Heart right ventricle (tissue), 16 donors: ENCODE measurements at regions not wholly inside any gene's neighbourhood (a gene's known extent, or its start where the extent isn't known, plus 50 kb on each side); places are given as distances from the start of the nearest gene placed in this dataset.

Source experiments
- ATAC-seq, 8 donors: fragments of 200-7000 bp; cut with Tn5 transposase; one replicate each; pipeline ENCODE4 v1.9.1; 2020; ENCODE audit warnings: mild to moderate bottlenecking in 8 of 8, moderate library complexity in 8 of 8, moderate number of reproducible peaks in 1 of 8
- DNase-seq, 2 donors: peaks; one replicate each; pipeline ENCODE4 v3.0.0-alpha.2; 2020
- H3K27ac ChIP-seq, 10 donors: fragments of 200-600 bp; sonication (generic) in 2 of 10; one replicate each; pipeline versions ENCODE4 v1.5.0 to v1.8.0; 2020 to 2022; ENCODE audit warnings: mild to moderate bottlenecking in 3 of 10
- H3K27me3 ChIP-seq, 7 donors: fragments of 200-600 bp; one replicate each; pipeline ENCODE4 v1.8.0; 2021 to 2022; ENCODE audit warnings: mild to moderate bottlenecking in 2 of 7
- H3K36me3 ChIP-seq, 9 donors: fragments of 200-600 bp; sonication (generic) in 1 of 9; one replicate each; pipeline versions ENCODE4 v1.5.0 to v1.8.0; 2020 to 2022; ENCODE audit warnings: mild to moderate bottlenecking in 2 of 9
- H3K4me1 ChIP-seq, 9 donors: fragments of 200-600 bp; sonication (generic) in 1 of 9; one replicate each; pipeline versions ENCODE4 v1.5.0 to v1.8.0; 2020 to 2022; ENCODE audit warnings: mild to moderate bottlenecking in 4 of 9
- H3K4me3 ChIP-seq, 10 donors: fragments of 200-600 bp; sonication (generic) in 2 of 10; one replicate each; pipeline versions ENCODE4 v1.5.0 to v1.8.0; 2020 to 2022; ENCODE audit warnings: mild to moderate bottlenecking in 7 of 10, moderate library complexity in 2 of 10
- H3K9me3 ChIP-seq, 11 donors: fragments of 200-600 bp in 10 of 11; sonication (generic) in 2 of 11; one replicate each; pipeline versions ENCODE4 v1.5.0 to v1.8.0; 2013 to 2022; ENCODE audit warnings: mild to moderate bottlenecking in 2 of 11, control low read depth in 1 of 11, moderate library complexity in 1 of 11
- CTCF ChIP-seq, 9 donors: fragments of 200-600 bp; sonication (generic) in 2 of 9; IDR thresholded peaks; one replicate each; pipeline versions ENCODE4 v1.5.0 to v1.8.0; 2021 to 2022; ENCODE audit warnings: antibody characterized with exemption in 9 of 9, mild to moderate bottlenecking in 5 of 9, moderate library complexity in 1 of 9
- WGBS, 2 donors: extraction: QIAGEN DNeasy Blood & Tissue Kit; methylation state at CpG; one replicate each; pipeline ENCODE4 v1.1.7; 2013; ENCODE audit warnings: inconsistent platforms in 1 of 2; 5-methylcytosine and 5-hydroxymethylcytosine counted together
- intact Hi-C, 10 donors: fragments of 100-400 bp; cut with DNase I; formaldehyde crosslinking; loops; one replicate each; pipeline versions ENCODE4 v1.11.1 to v1.14.2; 2022
- donor health status: Arrhythmogenic right ventricular cardiomyopathy.
- donor health status: ischemic (EF 13 %, LVEDD 7.1; RV severe dilation, severe dysfunction).
- donor health status: healthy with polysubstance abuse.
- donor health status: DM: no; HTN: yes; CAD: no.
- donor health status: DM: no; HTN: no; CAD: no.
- donor health status: ischemic (EF 25% LVEDD 6.9; RV normal size, moderate dysfunction).
- donor health status: ischemic (EF 25% LVEDD 5.7; RV mildly dilated, moderate dysfunction).
- donor health status: healthy.
- donor health status: DM: yes; HTN: yes; CAD: no.
- donor health status: Ischemic cardiomyopathy.
- donor health status: ischemic (EF 35%, LVEDD 5.7; RV mildly dilated, moderate dysfunction).
- donor health status: nonischemic (EF 11% LVEDD 7.7; RV severe dilation, severe dysfunction).
- donor health status: DM: yes; HTN: yes; CAD: no.
- donor health status: PGD.
- donor health status: ischemic (EF 29% LVEDD 5.4; RV normal size, mild dysfunction).
- donor health status: nonischemic (EF 23%, LVEDD 6.1; RV moderate dilation, normal function).

GRCh38 chr3:147794596-147794995, 385.4 kb downstream of the ZIC1 start:
- no peak overlapping the region for H3K4me3 ChIP-seq
- no peak for ATAC-seq
- 88 to 90% methylated on average over 3 of the region's 3 CpGs for WGBS, 2 donors
- H3K27ac ChIP-seq = no peak overlapping the region
- no peak for DNase-seq
- no peaks in the 10 kb centered on the region for H3K4me1 ChIP-seq
- H3K9me3 ChIP-seq = no peaks in the 10 kb centered on the region
- H3K27me3 ChIP-seq = no peaks in the 10 kb centered on the region
- H3K36me3 ChIP-seq = no peaks in the 10 kb centered on the region
- intact Hi-C loops = no loop called here
- TF ChIP-seq CTCF (IDR thresholded peaks at IDR 0.05) = no peak

GRCh38 chr3:147795418-147795817, 386.3 kb downstream of the ZIC1 start:
- no peak for TF ChIP-seq CTCF (IDR thresholded peaks at IDR 0.05)
- intact Hi-C loops = no loop called here
- no peaks in the 10 kb centered on the region for H3K4me1 ChIP-seq
- H3K36me3 ChIP-seq = no peaks in the 10 kb centered on the region
- no peaks in the 10 kb centered on the region for H3K27me3 ChIP-seq
- no peak for ATAC-seq
- no peak overlapping the region for H3K4me3 ChIP-seq
- no peaks in the 10 kb centered on the region for H3K9me3 ChIP-seq
- no peak for DNase-seq
- WGBS, 2 donors = 52 to 69% methylated on average over 1 of the region's 1 CpG
- H3K27ac ChIP-seq = no peak overlapping the region

- H3K36me3 ChIP-seq = no peaks in the 10 kb centered on the region
These were observed 387.9 kb downstream of the ZIC1 start for GRCh38 chr3:147797095-147797494.

GRCh38 chr3:147799601-147800000, 390.4 kb downstream of the ZIC1 start:
- Histone ChIP-seq H3K9me3 (no peaks in the 10 kb centered on the region), H3K36me3 (no peaks in the 10 kb centered on the region), H3K27ac (no peak overlapping the region), H3K4me3 (no peak overlapping the region), H3K27me3 (no peaks in the 10 kb centered on the region), H3K4me1 (no peaks in the 10 kb centered on the region)
- intact Hi-C loops = no loop called here
- no peak for TF ChIP-seq CTCF (IDR thresholded peaks at IDR 0.05)
- DNase-seq (no peak), ATAC-seq (no peak)
- 64 to 75% methylated on average over 2 of the region's 2 CpGs for WGBS, 2 donors

More at GRCh38 chr3:147797095-147797494, 387.9 kb downstream of the ZIC1 start:
- no peak for TF ChIP-seq CTCF (IDR thresholded peaks at IDR 0.05)
- ATAC-seq (no peak), DNase-seq (no peak)
- H3K4me1 ChIP-seq = no peaks in the 10 kb centered on the region
- no peak overlapping the region for H3K27ac ChIP-seq
- intact Hi-C loops = no loop called here
- H3K27me3 ChIP-seq = no peaks in the 10 kb centered on the region
- H3K4me3 ChIP-seq = no peak overlapping the region
- no peaks in the 10 kb centered on the region for H3K9me3 ChIP-seq

GRCh38 chr3:147807776-147808175, 398.6 kb downstream of the ZIC1 start:
- no peaks in the 10 kb centered on the region for H3K9me3 ChIP-seq
- DNase-seq (no peak), ATAC-seq (no peak)
- H3K27me3 ChIP-seq = no peaks in the 10 kb centered on the region
- intact Hi-C loops = no loop called here
- 59 to 76% methylated on average over 1 of the region's 1 CpG for WGBS, 2 donors
- H3K36me3 ChIP-seq = no peaks in the 10 kb centered on the region
- H3K27ac ChIP-seq = no peak overlapping the region
- no peak for TF ChIP-seq CTCF (IDR thresholded peaks at IDR 0.05)
- no peak overlapping the region for H3K4me3 ChIP-seq
- H3K4me1 ChIP-seq = no peaks in the 10 kb centered on the region
